H9 (cell line): ENCODE measurements at regions not wholly inside any gene's neighbourhood (a gene's known extent, or its start where the extent isn't known, plus 50 kb on each side); places are given as distances from the start of the nearest gene placed in this dataset.

Experiments
- DNase-seq: peaks from one replicate; pipeline ENCODE4 v3.0.0-alpha.2; 2017
- H2AFZ ChIP-seq: one replicate; pipeline ENCODE4 v1.6.1; 2013; ENCODE audit warnings: mild to moderate bottlenecking, low read length, control low read depth, moderate library complexity
- H2AK5ac ChIP-seq: 2 replicates; pipeline ENCODE4 v1.6.1; 2013; ENCODE audit warnings: low read length, control low read depth, mixed read lengths; ENCODE audit not compliant: insufficient read length
- H2BK120ac ChIP-seq: one replicate; pipeline ENCODE4 v1.6.1; 2013; ENCODE audit warnings: low read depth, mild to moderate bottlenecking, low read length, control low read depth, inconsistent platforms; ENCODE audit not compliant: poor library complexity, severe bottlenecking
- H2BK12ac ChIP-seq: 2 replicates; pipeline ENCODE4 v1.6.1; 2013; ENCODE audit warnings: low read length, control low read depth, mixed read lengths, low read depth; ENCODE audit not compliant: insufficient read length
- H2BK15ac ChIP-seq: 2 replicates; pipeline ENCODE4 v1.6.1; 2013; ENCODE audit warnings: low read depth, low read length, control low read depth
- H2BK20ac ChIP-seq: one replicate; pipeline ENCODE4 v1.6.1; 2013; ENCODE audit warnings: low read depth, mild to moderate bottlenecking, low read length, control low read depth, inconsistent platforms; ENCODE audit not compliant: poor library complexity, severe bottlenecking
- H2BK5ac ChIP-seq: 2 replicates; pipeline ENCODE4 v1.6.1; 2013; ENCODE audit warnings: low read length, control low read depth, mixed read lengths; ENCODE audit not compliant: insufficient read length
- H3K14ac ChIP-seq: 2 replicates; pipeline ENCODE4 v1.6.1; 2013; ENCODE audit warnings: low read length, control low read depth; ENCODE audit not compliant: insufficient read depth
- H3K18ac ChIP-seq: 2 replicates; pipeline ENCODE4 v1.6.1; 2013; ENCODE audit warnings: low read depth, mild to moderate bottlenecking, mixed read lengths, low read length, control low read depth; ENCODE audit not compliant: insufficient read length
- H3K23ac ChIP-seq: 2 replicates; pipeline ENCODE4 v1.6.1; 2013; ENCODE audit warnings: low read length, control low read depth, mixed read lengths, low read depth; ENCODE audit not compliant: insufficient read length
- H3K23me2 ChIP-seq: 2 replicates; pipeline ENCODE4 v1.6.1; 2013; ENCODE audit warnings: low read depth, mild to moderate bottlenecking, mixed read lengths, low read length, control low read depth; ENCODE audit not compliant: insufficient read length, poor library complexity, severe bottlenecking
- H3K27ac ChIP-seq: 2 replicates; pipeline ENCODE4 v1.5.1; 2013; ENCODE audit warnings: low read length, control low read depth, mixed read lengths, low read depth; ENCODE audit not compliant: insufficient read length
- H3K27me3 ChIP-seq: 2 replicates; pipeline ENCODE4 v1.6.1; 2013; ENCODE audit warnings: low read length, control low read depth, inconsistent platforms; ENCODE audit not compliant: insufficient read depth
- H3K4ac ChIP-seq: 2 replicates; pipeline ENCODE4 v1.6.1; 2013; ENCODE audit warnings: low read depth, mild to moderate bottlenecking, control low read depth, inconsistent platforms, low read length, moderate library complexity
- H3K4me1 ChIP-seq: 2 replicates; pipeline ENCODE4 v1.6.1; 2013; ENCODE audit warnings: low read length, control low read depth, inconsistent platforms; ENCODE audit not compliant: insufficient read depth
- H3K4me2 ChIP-seq: 2 replicates; pipeline ENCODE4 v1.6.1; 2013; ENCODE audit warnings: low read length, control low read depth, mixed read lengths; ENCODE audit not compliant: insufficient read length, insufficient read depth
- H3K56ac ChIP-seq: 2 replicates; pipeline ENCODE4 v1.6.1; 2013; ENCODE audit warnings: low read depth, mild to moderate bottlenecking, mixed read lengths, low read length, control low read depth; ENCODE audit not compliant: insufficient read length
- H3K79me1 ChIP-seq: 2 replicates; pipeline ENCODE4 v1.6.1; 2013; ENCODE audit warnings: low read depth, mild to moderate bottlenecking, moderate library complexity, low read length, control low read depth, inconsistent platforms; ENCODE audit not compliant: insufficient read depth, poor library complexity, severe bottlenecking
- H3K79me2 ChIP-seq: 2 replicates; pipeline ENCODE4 v1.6.1; 2013; ENCODE audit warnings: low read length, control low read depth, inconsistent platforms; ENCODE audit not compliant: insufficient read depth
- H3K9ac ChIP-seq: 2 replicates; pipeline ENCODE4 v1.6.1; 2013; ENCODE audit warnings: low read length, control low read depth, mixed read lengths; ENCODE audit not compliant: insufficient read length; ENCODE audit errors: extremely low read depth
- H3K9me3 ChIP-seq: one replicate; pipeline ENCODE4 v1.6.1; 2013; ENCODE audit warnings: low read depth, low read length, inconsistent platforms; ENCODE audit not compliant: control insufficient read depth
- H3T11ph ChIP-seq: one replicate; pipeline ENCODE4 v1.6.1; 2013; ENCODE audit warnings: mild to moderate bottlenecking, low read length, control low read depth, inconsistent platforms
- H4K20me1 ChIP-seq: one replicate; pipeline ENCODE4 v1.6.1; 2013; ENCODE audit not compliant: control insufficient read depth, insufficient read length, insufficient read depth
- H4K5ac ChIP-seq: 2 replicates; pipeline ENCODE4 v1.6.1; 2013; ENCODE audit warnings: low read depth, mild to moderate bottlenecking, mixed read lengths, low read length, control low read depth; ENCODE audit not compliant: insufficient read length
- H4K8ac ChIP-seq: replicated peaks from 2 replicates; pipeline ENCODE4 v1.6.1; 2013; ENCODE audit warnings: low read length, control low read depth, mixed read lengths, low read depth; ENCODE audit not compliant: insufficient read length
- H4K91ac ChIP-seq: 2 replicates; pipeline ENCODE4 v1.6.1; 2013; ENCODE audit warnings: low read depth, mild to moderate bottlenecking, moderate library complexity, mixed read lengths, low read length, control low read depth; ENCODE audit not compliant: insufficient read length
- H3K27ac Mint-ChIP-seq, 3 experiments: 2 replicates in 2 of 3; 3 replicates in 1 of 3; pipeline ENCODE4 v1.8.0; 2020 to 2021; ENCODE audit warnings: mixed read lengths in 3 of 3, mild to moderate bottlenecking in 1 of 3, moderate library complexity in 1 of 3
- H3K27me3 Mint-ChIP-seq: 2 replicates; pipeline ENCODE4 v1.8.0; 2021; ENCODE audit warnings: low read depth, mild to moderate bottlenecking, moderate library complexity, mixed read lengths
- H3K36me3 Mint-ChIP-seq, 3 experiments: 2 replicates in 2 of 3; 3 replicates in 1 of 3; pipeline ENCODE4 v1.8.0; 2020 to 2021; ENCODE audit warnings: low read depth in 3 of 3, mixed read lengths in 3 of 3; ENCODE audit not compliant: insufficient read depth in 1 of 3
- H3K4me1 Mint-ChIP-seq, 2 experiments: 2 replicates each; pipeline ENCODE4 v1.8.0; 2020; ENCODE audit warnings: mixed read lengths in 2 of 2
- H3K4me3 Mint-ChIP-seq, 2 experiments: 2 replicates in 1 of 2; 3 replicates in 1 of 2; pipeline ENCODE4 v1.8.0; 2020 to 2021; ENCODE audit warnings: mild to moderate bottlenecking in 2 of 2, mixed read lengths in 2 of 2, moderate library complexity in 1 of 2
- H3K9me3 Mint-ChIP-seq, 2 experiments: 2 replicates in 1 of 2; 3 replicates in 1 of 2; pipeline ENCODE4 v1.8.0; 2020; ENCODE audit warnings: mild to moderate bottlenecking in 2 of 2, mixed read lengths in 2 of 2, moderate library complexity in 1 of 2
- CTCF ChIP-seq: fragments of 200-600 bp; sonication (generic); conservative IDR thresholded peaks from 3 replicates; pipeline ENCODE4 v1.8.0; 2021; ENCODE audit warnings: antibody characterized with exemption, mild to moderate bottlenecking

GRCh38 chr4:177091515-177091914 is 218.2 kb upstream of the NEIL3 start:
- Histone ChIP-seq H3K79me1 (no peaks in the 10 kb centered on the region), H3K9me3 (no peaks in the 10 kb centered on the region), H3K23me2 (no peaks in the 10 kb centered on the region), H2AK5ac (no peak overlapping the region), H4K20me1 (no peaks in the 10 kb centered on the region), H4K8ac (no peak overlapping the region), H2BK15ac (no peak overlapping the region), H3K27ac (no peak overlapping the region), H2AFZ (no peak overlapping the region), H3K56ac (no peak overlapping the region), H3K4me1 (no peaks in the 10 kb centered on the region), H2BK5ac (no peak overlapping the region), H3K4ac (no peak overlapping the region), H2BK12ac (no peak overlapping the region), H3K79me2 (no peaks in the 10 kb centered on the region), H4K91ac (no peak overlapping the region), H3K9ac (no peak overlapping the region), H3K18ac (no peak overlapping the region), H3K4me2 (no peak overlapping the region), H3K27me3 (no peaks in the 10 kb centered on the region), H2BK20ac (no peak overlapping the region), H3K23ac (no peak overlapping the region), H4K5ac (no peak overlapping the region), H3K14ac (no peak overlapping the region), H2BK120ac (no peak overlapping the region), H3T11ph (no peak overlapping the region)
- Mint-ChIP-seq H3K4me3 (no peak overlapping the region), H3K36me3 (no peaks in the 10 kb centered on the region), H3K9me3 (no peaks in the 10 kb centered on the region), H3K27me3 (no peaks in the 10 kb centered on the region), H3K27ac (no peak overlapping the region), H3K4me1 (no peaks in the 10 kb centered on the region)
- no peak for DNase-seq
- no peak for TF ChIP-seq CTCF
